BLaER1 (cell line): ENCODE measurements at regions not wholly inside any gene's neighbourhood (a gene's known extent, or its start where the extent isn't known, plus 50 kb on each side); places are given as distances from the start of the nearest gene placed in this dataset.
"Not testable (repeated sequence)": the region's sequence is repeated elsewhere in the genome, so short reads cannot be mapped to it uniquely, and the experiment has no call there.

Experiments
- H3K27ac ChIP-seq: shearing (Covaris generic); formaldehyde crosslinking; 2 replicates; pipeline ENCODE4 v1.8.1; 2022
- H3K27me3 ChIP-seq: shearing (Covaris generic); formaldehyde crosslinking; 2 replicates; pipeline ENCODE4 v1.8.1; 2022
- H3K36me3 ChIP-seq: shearing (Covaris generic); formaldehyde crosslinking; 2 replicates; pipeline ENCODE4 v1.8.1; 2022
- H3K4me1 ChIP-seq: shearing (Covaris generic); formaldehyde crosslinking; 2 replicates; pipeline ENCODE4 v1.8.1; 2022
- H3K4me2 ChIP-seq: shearing (Covaris generic); formaldehyde crosslinking; 2 replicates; pipeline ENCODE4 v1.8.1; 2022
- H3K4me3 ChIP-seq: shearing (Covaris generic); formaldehyde crosslinking; 2 replicates; pipeline ENCODE4 v1.8.1; 2022
- H3K9ac ChIP-seq: shearing (Covaris generic); formaldehyde crosslinking; 2 replicates; pipeline ENCODE4 v1.8.1; 2022
- H3K9me3 ChIP-seq: shearing (Covaris generic); formaldehyde crosslinking; 2 replicates; pipeline ENCODE4 v1.8.1; 2022
- H4K20me1 ChIP-seq: shearing (Covaris generic); formaldehyde crosslinking; 2 replicates; pipeline ENCODE4 v1.8.1; 2022
- Cebpa-rat ChIP-seq: shearing (Covaris generic); IDR thresholded peaks from 2 replicates; pipeline ENCODE4 v1.8.1; 2022

- Histone ChIP-seq H3K4me3 (no peak overlapping the region), H3K27ac (no peak overlapping the region), H3K9me3 (peaks cover 11% of the 10 kb centered on the region; the same call in 1 of the 2 replicates), H3K9ac (no peak overlapping the region), H3K36me3 (no peaks in the 10 kb centered on the region), H3K4me2 (no peak overlapping the region), H3K27me3 (no peaks in the 10 kb centered on the region), H3K4me1 (no peaks in the 10 kb centered on the region), H4K20me1 (no peaks in the 10 kb centered on the region)
- TF ChIP-seq Cebpa-rat, result no peak
Measured at GRCh38 chr1:194857413-194857812, 1671.0 kb upstream of the B3GALT2 start.

- Histone ChIP-seq H3K4me1 (no peaks in the 10 kb centered on the region), H3K27me3 (no peaks in the 10 kb centered on the region), H3K9me3 (no peaks in the 10 kb centered on the region), H3K4me2 (no peak overlapping the region), H3K9ac (no peak overlapping the region), H3K27ac (no peak overlapping the region), H4K20me1 (no peaks in the 10 kb centered on the region), H3K36me3 (no peaks in the 10 kb centered on the region), H3K4me3 (no peak overlapping the region)
- TF ChIP-seq Cebpa-rat, result no peak
Measured at GRCh38 chr1:194848846-194849245, 1662.4 kb upstream of the B3GALT2 start.

- H3K9me3 ChIP-seq, result no peaks in the 10 kb centered on the region
- no peak overlapping the region for H3K9ac ChIP-seq
- H3K4me3 ChIP-seq, result no peak overlapping the region
- no peaks in the 10 kb centered on the region for H4K20me1 ChIP-seq
- H3K27me3 ChIP-seq, result no peaks in the 10 kb centered on the region
- H3K27ac ChIP-seq, result no peak overlapping the region
- no peaks in the 10 kb centered on the region for H3K4me1 ChIP-seq
- TF ChIP-seq Cebpa-rat, result no peak
- no peaks in the 10 kb centered on the region for H3K36me3 ChIP-seq
- H3K4me2 ChIP-seq, result no peak overlapping the region
Measured at GRCh38 chr1:194846488-194846887, 1660.1 kb upstream of the B3GALT2 start.

GRCh38 chr1:194843077-194843476 lies 1656.7 kb upstream of the B3GALT2 start:
- Histone ChIP-seq H3K27ac (no peak overlapping the region), H3K4me2 (no peak overlapping the region), H3K4me1 (no peaks in the 10 kb centered on the region), H4K20me1 (no peaks in the 10 kb centered on the region), H3K4me3 (no peak overlapping the region), H3K27me3 (no peaks in the 10 kb centered on the region), H3K36me3 (no peaks in the 10 kb centered on the region), H3K9me3 (no peaks in the 10 kb centered on the region), H3K9ac (no peak overlapping the region)
- no peak for TF ChIP-seq Cebpa-rat

- Histone ChIP-seq H3K9me3 (no peaks in the 10 kb centered on the region), H3K27me3 (no peaks in the 10 kb centered on the region), H3K9ac (no peak overlapping the region), H3K4me1 (peaks cover 28% of the 10 kb centered on the region), H3K27ac (no peak overlapping the region), H4K20me1 (no peaks in the 10 kb centered on the region), H3K4me3 (no peak overlapping the region), H3K36me3 (no peaks in the 10 kb centered on the region), H3K4me2 (no peak overlapping the region)
- no peak for TF ChIP-seq Cebpa-rat
Measured at GRCh38 chr1:194833111-194833510, 1646.7 kb upstream of the B3GALT2 start.

GRCh38 chr1:194831595-194831994 lies 1645.2 kb upstream of the B3GALT2 start:
- not testable (repeated sequence) for H3K4me3 ChIP-seq, H3K27me3 ChIP-seq, H4K20me1 ChIP-seq, H3K27ac ChIP-seq, H3K9ac ChIP-seq, H3K9me3 ChIP-seq, H3K36me3 ChIP-seq
- Histone ChIP-seq H3K4me1 (peaks cover 28% of the 10 kb centered on the region), H3K4me2 (peak overlapping the region; percentile 74; the same call in 1 of the 2 replicates)

- no peak overlapping the region for H3K9ac ChIP-seq
- H3K4me3 ChIP-seq, result no peak overlapping the region
- H3K4me2 ChIP-seq, result peak overlapping the region; percentile 74
Measured at GRCh38 chr1:194830387-194830786, 1644.0 kb upstream of the B3GALT2 start.

GRCh38 chr1:194829492-194829891 lies 1643.1 kb upstream of the B3GALT2 start:
- TF ChIP-seq Cebpa-rat, result no peak
- Histone ChIP-seq H3K4me3 (no peak overlapping the region), H3K9ac (no peak overlapping the region), H3K27me3 (no peaks in the 10 kb centered on the region), H4K20me1 (no peaks in the 10 kb centered on the region), H3K4me1 (peaks cover 28% of the 10 kb centered on the region), H3K4me2 (peak overlapping the region; percentile 74), H3K36me3 (no peaks in the 10 kb centered on the region), H3K9me3 (no peaks in the 10 kb centered on the region), H3K27ac (peak overlapping the region; percentile 52; the same call in 1 of the 2 replicates)

More at GRCh38 chr1:194830387-194830786, 1644.0 kb upstream of the B3GALT2 start:
- H3K4me1 ChIP-seq, result peaks cover 28% of the 10 kb centered on the region
- no peak for TF ChIP-seq Cebpa-rat
- no peaks in the 10 kb centered on the region for H4K20me1 ChIP-seq
- no peaks in the 10 kb centered on the region for H3K27me3 ChIP-seq
- peak overlapping the region; percentile 52 for H3K27ac ChIP-seq
- no peaks in the 10 kb centered on the region for H3K36me3 ChIP-seq
- H3K9me3 ChIP-seq, result no peaks in the 10 kb centered on the region

GRCh38 chr1:194825382-194825781 lies 1639.0 kb upstream of the B3GALT2 start:
- Histone ChIP-seq H3K9ac (no peak overlapping the region), H3K27me3 (no peaks in the 10 kb centered on the region), H3K36me3 (no peaks in the 10 kb centered on the region), H3K9me3 (no peaks in the 10 kb centered on the region), H3K4me1 (peaks cover 12% of the 10 kb centered on the region), H3K4me2 (no peak overlapping the region), H4K20me1 (no peaks in the 10 kb centered on the region), H3K27ac (no peak overlapping the region), H3K4me3 (no peak overlapping the region)
- TF ChIP-seq Cebpa-rat, result no peak

- no peaks in the 10 kb centered on the region for H4K20me1 ChIP-seq
- no peak overlapping the region for H3K4me2 ChIP-seq
- H3K9me3 ChIP-seq, result no peaks in the 10 kb centered on the region
- no peaks in the 10 kb centered on the region for H3K27me3 ChIP-seq
- no peaks in the 10 kb centered on the region for H3K36me3 ChIP-seq
- H3K4me3 ChIP-seq, result no peak overlapping the region
- H3K27ac ChIP-seq, result no peak overlapping the region
- H3K4me1 ChIP-seq, result no peaks in the 10 kb centered on the region
- no peak for TF ChIP-seq Cebpa-rat
- no peak overlapping the region for H3K9ac ChIP-seq
Measured at GRCh38 chr1:194821091-194821490, 1634.7 kb upstream of the B3GALT2 start.

GRCh38 chr1:194818674-194819073 lies 1632.3 kb upstream of the B3GALT2 start:
- H3K9ac ChIP-seq, result no peak overlapping the region
- no peak overlapping the region for H3K4me3 ChIP-seq
- H3K27me3 ChIP-seq, result no peaks in the 10 kb centered on the region
- H3K9me3 ChIP-seq, result no peaks in the 10 kb centered on the region
- no peak overlapping the region for H3K27ac ChIP-seq
- no peaks in the 10 kb centered on the region for H3K4me1 ChIP-seq
- H3K4me2 ChIP-seq, result no peak overlapping the region
- no peaks in the 10 kb centered on the region for H4K20me1 ChIP-seq
- TF ChIP-seq Cebpa-rat, result no peak
- H3K36me3 ChIP-seq, result no peaks in the 10 kb centered on the region
